ENCODE measurements at regions not wholly inside any gene's neighbourhood (a gene's known extent, or its start where the extent isn't known, plus 50 kb on each side); places are given as distances from the start of the nearest gene placed in this dataset.

- DNase-seq (ENCODE audit: low spot score): no peak
- intact Hi-C loops (cut with DNase I): no loop called here
These were observed 379.4 kb upstream of the SEMA3D start for GRCh38 chr7:85566095-85566794.

DNA sequence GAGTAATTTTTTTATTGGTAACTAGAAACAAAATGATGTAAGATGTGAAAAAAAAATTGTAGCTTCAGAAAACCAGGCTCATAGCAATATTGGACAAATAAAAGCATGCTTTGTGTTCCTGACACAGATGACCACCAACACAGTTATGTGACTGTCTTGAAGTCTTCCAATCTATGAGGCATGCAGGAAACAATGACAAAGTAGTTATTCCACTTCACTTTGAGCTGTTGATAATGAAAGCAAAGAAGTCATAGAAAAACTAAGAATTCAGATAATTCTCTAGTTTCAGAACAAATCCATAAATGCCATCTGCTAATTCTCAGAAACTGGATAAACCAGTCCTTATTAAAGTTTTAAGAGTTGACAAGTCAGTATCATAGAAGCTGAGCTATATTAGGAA is 378.4 kb upstream of the SEMA3D start:
- no peak for DNase-seq (ENCODE audit: low spot score)
- intact Hi-C loops (cut with DNase I): no loop called here

DNA sequence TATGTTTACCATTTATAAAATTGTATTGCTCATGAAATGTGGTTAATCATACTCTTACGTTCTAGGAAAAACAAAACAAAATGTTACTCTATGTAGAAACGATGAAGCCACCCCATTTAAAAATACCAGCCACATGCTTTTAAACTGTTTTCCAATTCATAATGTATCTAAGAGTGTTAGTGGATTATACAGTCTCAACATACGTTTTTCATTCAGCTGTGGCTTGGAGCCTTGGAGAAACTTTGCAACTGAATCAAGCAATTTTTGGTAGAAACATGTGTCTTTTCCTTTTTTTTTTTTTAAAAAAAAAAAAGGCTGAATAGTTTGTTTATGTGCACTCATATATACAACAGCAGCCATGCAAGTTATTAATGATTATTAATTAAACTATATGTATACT is 378.0 kb upstream of the SEMA3D start:
- intact Hi-C loops (cut with DNase I): no loop called here
- no peak for DNase-seq (ENCODE audit: low spot score)

- no peak for DNase-seq (ENCODE audit: low spot score)
- intact Hi-C loops (cut with DNase I): no loop called here
These were observed 374.9 kb upstream of the SEMA3D start for GRCh38 chr7:85561706-85562105.

- intact Hi-C loops (cut with DNase I): loop anchor here (5.0 to 10.0 kb wide), 2 partner anchors 512 to 1620 kb away; no protein-coding TSS in a partner anchor
These were observed 367.7 kb upstream of the SEMA3D start for GRCh38 chr7:85554236-85555178.

DNA sequence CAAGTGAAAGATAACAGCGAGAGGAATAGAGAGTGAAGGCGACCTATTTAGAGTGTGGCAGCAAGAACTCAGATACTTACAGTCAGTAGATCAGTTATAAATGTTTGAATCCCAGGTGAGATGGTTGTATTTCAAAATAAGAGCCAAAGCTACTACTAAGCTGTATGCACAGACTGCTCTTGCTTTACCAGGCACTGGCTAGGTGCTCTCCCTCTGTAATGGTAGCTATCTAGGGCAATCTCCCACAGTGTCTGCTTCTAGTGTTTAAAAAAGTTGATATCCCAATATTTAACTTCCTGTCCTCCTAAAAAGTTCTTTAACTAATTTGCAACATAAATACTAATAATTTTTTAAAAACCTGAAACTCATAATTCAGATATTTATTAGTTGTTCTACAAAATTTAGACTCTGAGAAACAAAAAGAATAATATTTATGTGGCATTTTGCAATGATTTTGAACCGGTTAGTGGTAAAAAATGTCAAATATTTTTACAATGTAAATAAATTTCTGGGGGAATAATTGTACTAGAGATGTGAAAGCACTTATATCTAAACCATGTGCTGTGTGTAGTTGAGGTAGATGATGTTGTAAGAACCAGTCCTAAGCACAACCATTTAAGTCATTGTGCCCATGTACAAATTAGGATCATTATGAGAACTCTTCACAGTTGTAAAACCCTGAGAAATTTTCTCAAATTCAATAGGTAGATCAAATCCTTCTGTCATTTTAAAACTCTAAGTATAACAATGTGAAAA is 349.3 kb upstream of the SEMA3D start:
- DNase-seq (ENCODE audit: low spot score): no peak
- intact Hi-C loops (cut with DNase I): no loop called here

More at GRCh38 chr7:85554236-85555178, 367.7 kb upstream of the SEMA3D start:
- no peak for DNase-seq (ENCODE audit: low spot score)

DNA sequence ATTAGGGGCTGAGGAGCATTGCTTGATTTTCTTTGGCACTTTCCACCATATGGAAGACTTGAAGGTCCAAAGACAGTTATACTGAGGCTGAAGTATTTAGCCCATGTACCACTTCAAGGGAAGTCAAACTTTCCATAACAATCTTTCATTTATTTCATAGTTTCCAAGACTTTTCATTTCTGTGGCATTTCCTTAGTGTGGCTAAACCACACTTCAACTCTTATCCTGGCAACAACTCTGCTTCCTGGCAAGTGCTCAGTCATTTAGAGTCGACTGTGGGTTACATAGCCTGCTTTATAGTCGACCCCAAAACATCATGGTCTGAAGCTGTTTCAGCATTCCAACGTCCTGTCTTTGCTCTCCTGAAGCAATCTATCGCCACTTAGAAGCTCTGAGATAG is 343.0 kb upstream of the SEMA3D start:
- intact Hi-C loops (cut with DNase I): no loop called here

GRCh38 chr7:85529201-85529600 is 342.3 kb upstream of the SEMA3D start:
- no peak for DNase-seq (ENCODE audit: low spot score)
- intact Hi-C loops (cut with DNase I): no loop called here

More for the DNA sequence above, 343.0 kb upstream of the SEMA3D start:
- DNase-seq (ENCODE audit: low spot score): no peak

DNA sequence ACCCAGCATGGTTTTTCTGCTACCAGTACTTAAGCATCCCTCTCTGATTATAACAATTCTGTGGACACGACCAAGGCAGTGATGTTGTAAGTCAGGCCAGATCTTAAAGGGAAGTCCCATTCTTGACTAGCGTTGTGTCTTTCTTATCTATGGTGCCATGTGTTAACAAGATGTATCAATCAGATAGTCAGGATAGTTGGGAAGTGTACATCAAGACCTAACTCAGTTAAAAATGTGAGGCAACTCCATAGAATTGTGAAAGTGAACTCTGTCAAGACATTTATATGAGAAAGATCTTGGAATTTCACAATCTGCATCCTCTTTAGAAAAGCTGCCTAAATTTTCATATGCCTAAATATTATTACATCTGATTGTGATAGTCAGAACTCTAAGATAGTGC is 341.7 kb upstream of the SEMA3D start:
- DNase-seq (ENCODE audit: low spot score): no peak
- intact Hi-C loops (cut with DNase I): no loop called here

- no peak for DNase-seq (ENCODE audit: low spot score)
- intact Hi-C loops (cut with DNase I): no loop called here
These were observed 338.8 kb upstream of the SEMA3D start for GRCh38 chr7:85525676-85526075.

- intact Hi-C loops (cut with DNase I): no loop called here
- no peak for DNase-seq (ENCODE audit: low spot score)
These were observed 335.2 kb upstream of the SEMA3D start for GRCh38 chr7:85522070-85522469.

GRCh38 chr7:85521108-85521694 is 334.3 kb upstream of the SEMA3D start:
- no peak for DNase-seq (ENCODE audit: low spot score)
- intact Hi-C loops (cut with DNase I): no loop called here

DNA sequence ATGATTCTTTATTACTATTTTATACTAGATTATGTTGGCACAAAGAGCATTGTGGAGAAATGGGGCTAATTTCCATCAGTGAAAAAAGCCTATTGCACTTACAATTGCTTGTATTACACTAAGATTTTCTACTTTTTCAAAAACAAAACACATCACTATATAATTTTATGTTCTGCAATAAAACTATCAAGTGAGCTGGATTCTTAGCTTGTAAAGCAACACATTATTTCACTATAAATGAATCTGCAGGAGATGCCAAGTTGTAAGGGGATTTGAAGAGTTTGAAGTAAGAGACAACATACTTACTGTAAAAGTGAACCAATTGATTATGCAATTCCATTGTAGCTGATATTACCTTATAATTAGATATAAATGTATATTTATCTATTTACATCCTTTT is 333.3 kb upstream of the SEMA3D start:
- intact Hi-C loops (cut with DNase I): no loop called here
- no peak for DNase-seq (ENCODE audit: low spot score)

GRCh38 chr7:85516675-85517074 is 329.8 kb upstream of the SEMA3D start:
- intact Hi-C loops (cut with DNase I): no loop called here
- no peak for DNase-seq (ENCODE audit: low spot score)

DNA sequence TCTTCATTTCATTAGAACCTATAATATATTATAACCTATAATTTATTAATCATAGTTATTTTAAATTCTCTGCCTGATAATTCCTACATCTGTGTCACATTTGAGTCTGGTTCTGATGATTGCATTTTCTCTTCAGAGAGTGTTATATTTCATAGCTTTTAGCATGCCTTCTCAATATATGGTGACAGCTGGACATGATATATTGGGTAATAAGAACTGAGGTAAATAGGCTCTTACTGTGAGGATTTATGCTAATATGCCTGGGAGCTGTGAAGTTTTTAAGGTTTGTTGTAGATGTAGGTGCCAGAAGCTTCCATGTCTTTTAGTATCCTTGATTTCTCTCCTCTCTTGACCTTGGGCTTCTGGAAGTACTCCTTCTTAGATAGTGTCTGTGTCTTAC is 325.9 kb upstream of the SEMA3D start:
- no peak for DNase-seq (ENCODE audit: low spot score)
- intact Hi-C loops (cut with DNase I): no loop called here

DNA sequence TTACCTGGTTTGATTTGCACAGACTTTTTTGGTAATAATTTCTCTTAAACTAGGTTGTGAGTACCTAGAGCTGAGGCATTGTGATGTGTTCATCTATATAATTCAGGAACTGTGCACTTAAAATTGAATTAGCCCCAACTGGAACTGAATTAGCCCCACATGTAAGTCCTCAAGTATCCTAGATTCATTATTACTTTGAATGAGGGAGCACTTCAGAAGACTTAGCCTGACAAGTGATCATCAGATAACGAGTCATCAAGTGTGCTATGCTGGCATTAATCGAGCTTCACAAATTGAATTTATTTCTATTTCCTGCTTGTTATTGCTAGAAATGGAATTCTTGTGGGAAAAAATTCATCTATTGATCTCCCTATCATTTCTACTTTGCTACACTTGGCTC is 323.4 kb upstream of the SEMA3D start:
- intact Hi-C loops (cut with DNase I): no loop called here
- no peak for DNase-seq (ENCODE audit: low spot score)

DNA sequence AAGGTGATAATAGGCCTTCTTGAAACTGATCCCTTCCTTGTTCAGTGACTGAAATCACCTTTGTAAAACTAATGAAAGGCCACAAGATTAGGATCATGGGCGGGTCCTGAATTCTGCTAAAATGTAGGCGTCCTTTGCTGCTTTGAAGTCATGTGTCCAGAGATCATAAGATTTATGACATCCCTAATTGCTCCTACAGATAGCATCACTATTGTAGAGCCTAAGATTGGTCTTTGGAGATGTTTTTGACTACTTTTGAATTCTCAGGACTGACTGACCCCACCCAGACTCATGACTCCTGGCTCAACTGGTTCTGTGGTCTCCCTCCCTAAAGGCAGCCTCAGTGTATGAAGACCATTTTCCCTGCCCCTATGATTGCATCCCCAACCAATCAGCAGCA is 322.6 kb upstream of the SEMA3D start:
- DNase-seq (ENCODE audit: low spot score): no peak
- intact Hi-C loops (cut with DNase I): no loop called here

DNA sequence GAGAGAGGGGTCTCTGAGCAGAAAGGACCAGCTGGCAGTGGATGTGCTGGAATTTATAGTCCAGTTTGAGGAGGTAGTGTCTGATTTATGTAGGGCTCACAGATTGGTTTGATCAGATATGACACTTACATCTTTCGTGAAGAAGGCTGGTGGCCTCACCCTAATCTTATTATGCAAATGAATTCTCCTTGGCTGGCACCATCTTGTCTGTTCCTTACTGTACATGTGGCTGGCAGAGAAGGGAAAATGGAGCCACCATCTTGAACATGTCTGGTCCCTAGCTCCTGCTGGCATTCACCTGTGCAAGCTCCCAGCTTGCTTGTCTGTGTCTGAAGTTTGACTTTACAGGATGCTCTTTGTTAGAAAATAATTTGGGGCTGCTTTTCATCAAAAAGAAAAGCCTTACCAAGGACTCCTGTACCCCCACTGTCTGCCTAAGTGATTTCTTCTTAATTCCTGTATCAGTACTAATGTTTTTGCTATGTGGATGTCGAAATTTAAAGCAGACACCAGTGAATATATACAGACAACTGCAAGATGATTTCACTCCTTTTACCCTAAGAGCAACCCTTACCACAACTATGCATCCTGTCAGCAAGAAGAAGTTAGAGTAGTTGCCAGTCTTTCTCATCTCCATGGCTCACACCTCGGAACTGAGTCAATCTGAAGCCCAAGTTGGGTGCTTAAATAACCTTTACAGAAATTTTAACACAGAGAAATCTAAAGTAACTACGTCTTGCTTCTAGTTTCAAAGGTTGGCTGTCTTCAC is 322.0 kb upstream of the SEMA3D start:
- intact Hi-C loops (cut with DNase I): no loop called here

GRCh38 chr7:85498031-85498430 is 311.2 kb upstream of the SEMA3D start:
- DNase-seq (ENCODE audit: low spot score): no peak
- intact Hi-C loops (cut with DNase I): no loop called here

More for the DNA sequence above, 322.0 kb upstream of the SEMA3D start:
- DNase-seq (ENCODE audit: low spot score): no peak

All from cardiac septum (tissue), 1 donor.